ENCODE measurements at regions not wholly inside any gene's neighbourhood (a gene's known extent, or its start where the extent isn't known, plus 50 kb on each side); places are given as distances from the start of the nearest gene placed in this dataset.

DNA sequence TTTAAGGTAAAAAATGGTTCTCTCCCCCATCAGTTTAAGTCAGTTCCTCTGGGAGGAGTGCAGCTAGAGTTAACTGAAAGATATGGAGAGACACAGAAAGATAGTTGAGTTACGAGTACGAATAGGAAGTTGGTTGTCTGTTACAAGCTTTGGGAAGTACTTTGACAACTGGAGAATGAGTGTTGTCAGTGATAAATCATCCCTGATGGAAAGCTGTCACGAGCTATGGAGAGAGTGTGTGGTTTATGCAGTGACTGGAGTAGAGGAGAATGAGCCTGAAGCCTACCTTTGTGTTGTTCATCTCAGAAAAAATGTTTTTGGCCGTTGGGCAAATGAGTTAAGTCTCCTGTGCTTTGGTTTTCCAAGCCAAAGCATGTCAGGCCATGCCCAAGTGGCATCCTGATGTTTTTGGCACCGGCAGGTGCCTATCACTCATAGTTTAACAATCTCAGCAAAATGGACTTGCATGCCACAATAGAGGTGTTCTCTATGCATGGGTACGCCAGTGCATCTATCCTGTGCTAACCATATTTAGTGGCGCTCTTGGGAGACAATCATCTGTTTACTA lies 350.2 kb downstream of the IRS2 start:
- TF ChIP-seq, protein P1, sequence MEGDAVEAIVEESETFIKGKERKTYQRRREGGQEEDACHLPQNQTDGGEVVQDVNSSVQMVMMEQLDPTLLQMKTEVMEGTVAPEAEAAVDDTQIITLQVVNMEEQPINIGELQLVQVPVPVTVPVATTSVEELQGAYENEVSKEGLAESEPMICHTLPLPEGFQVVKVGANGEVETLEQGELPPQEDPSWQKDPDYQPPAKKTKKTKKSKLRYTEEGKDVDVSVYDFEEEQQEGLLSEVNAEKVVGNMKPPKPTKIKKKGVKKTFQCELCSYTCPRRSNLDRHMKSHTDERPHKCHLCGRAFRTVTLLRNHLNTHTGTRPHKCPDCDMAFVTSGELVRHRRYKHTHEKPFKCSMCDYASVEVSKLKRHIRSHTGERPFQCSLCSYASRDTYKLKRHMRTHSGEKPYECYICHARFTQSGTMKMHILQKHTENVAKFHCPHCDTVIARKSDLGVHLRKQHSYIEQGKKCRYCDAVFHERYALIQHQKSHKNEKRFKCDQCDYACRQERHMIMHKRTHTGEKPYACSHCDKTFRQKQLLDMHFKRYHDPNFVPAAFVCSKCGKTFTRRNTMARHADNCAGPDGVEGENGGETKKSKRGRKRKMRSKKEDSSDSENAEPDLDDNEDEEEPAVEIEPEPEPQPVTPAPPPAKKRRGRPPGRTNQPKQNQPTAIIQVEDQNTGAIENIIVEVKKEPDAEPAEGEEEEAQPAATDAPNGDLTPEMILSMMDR (conservative IDR thresholded peaks at IDR 0.05 in 1 of 2, IDR thresholded peaks at IDR 0.05 in 1 of 2; ENCODE audit: extremely low read depth in 1 of 2, insufficient read depth in 1 of 2, low read depth in 1 of 2, low read length in 2 of 2), result no peak
- TF ChIP-seq EZH2 (IDR thresholded peaks at IDR 0.05; ENCODE audit: borderline replicate concordance, low read length), result no peak

All from mammary epithelial cell (primary cell).